ENCODE measurements at regions not wholly inside any gene's neighbourhood (a gene's known extent, or its start where the extent isn't known, plus 50 kb on each side); places are given as distances from the start of the nearest gene placed in this dataset.

GRCh38 chr15:87129916-87130315 lies 1050.2 kb downstream of the AGBL1 start:
- H3K4me3 ChIP-seq (ENCODE audit: low read length) = no peak overlapping the region
- TF ChIP-seq CTCF (IDR thresholded peaks at IDR 0.05; ENCODE audit: insufficient read depth, low read depth, low read length, missing control alignments) = no peak
- peak; percentile 9 for DNase-seq (ENCODE audit: low read depth)

GRCh38 chr15:87123676-87124382 lies 1044.2 kb downstream of the AGBL1 start:
- no peak overlapping the region for H3K4me3 ChIP-seq (ENCODE audit: low read length)
- no peak for TF ChIP-seq CTCF (IDR thresholded peaks at IDR 0.05; ENCODE audit: insufficient read depth, low read depth, low read length, missing control alignments)
- no peak for DNase-seq (ENCODE audit: low read depth)

GRCh38 chr15:87121336-87121735 lies 1041.7 kb downstream of the AGBL1 start:
- H3K4me3 ChIP-seq (ENCODE audit: low read length) = no peak overlapping the region
- no peak for TF ChIP-seq CTCF (IDR thresholded peaks at IDR 0.05; ENCODE audit: insufficient read depth, low read depth, low read length, missing control alignments)
- peak; percentile 68 for DNase-seq (ENCODE audit: low read depth)

- DNase-seq (ENCODE audit: low read depth) = no peak
- no peak for TF ChIP-seq CTCF (IDR thresholded peaks at IDR 0.05; ENCODE audit: insufficient read depth, low read depth, low read length, missing control alignments)
- H3K4me3 ChIP-seq (ENCODE audit: low read length) = no peak overlapping the region
These were observed 1040.9 kb downstream of the AGBL1 start for GRCh38 chr15:87120555-87120954.

- H3K4me3 ChIP-seq (ENCODE audit: low read length) = no peak overlapping the region
- DNase-seq (ENCODE audit: low read depth) = no peak
- TF ChIP-seq CTCF (IDR thresholded peaks at IDR 0.05; ENCODE audit: insufficient read depth, low read depth, low read length, missing control alignments) = no peak
These were observed 1039.2 kb downstream of the AGBL1 start for GRCh38 chr15:87118846-87119245.

GRCh38 chr15:87118435-87118834 lies 1038.8 kb downstream of the AGBL1 start:
- no peak for DNase-seq (ENCODE audit: low read depth)
- H3K4me3 ChIP-seq (ENCODE audit: low read length) = no peak overlapping the region
- TF ChIP-seq CTCF (IDR thresholded peaks at IDR 0.05; ENCODE audit: insufficient read depth, low read depth, low read length, missing control alignments) = no peak

- TF ChIP-seq CTCF (IDR thresholded peaks at IDR 0.05; ENCODE audit: insufficient read depth, low read depth, low read length, missing control alignments) = no peak
- no peak overlapping the region for H3K4me3 ChIP-seq (ENCODE audit: low read length)
- no peak for DNase-seq (ENCODE audit: low read depth)
These were observed 1036.1 kb downstream of the AGBL1 start for GRCh38 chr15:87115795-87116194.

Measured in epithelial cell of esophagus (primary cell).